ENCODE measurements at regions not wholly inside any gene's neighbourhood (a gene's known extent, or its start where the extent isn't known, plus 50 kb on each side); places are given as distances from the start of the nearest gene placed in this dataset.
"Not testable (repeated sequence)": the region's sequence is repeated elsewhere in the genome, so short reads cannot be mapped to it uniquely, and the experiment has no call there.

- peak in 1 of 2 donors; percentile 49 for DNase-seq
- intact Hi-C loops (cut with DNase I; ENCODE audit: low total_unique reads) = no loop called here
- Histone ChIP-seq H3K4me3 (no peak overlapping the region), H3K27ac (no peak overlapping the region), H3K27me3 (no peaks in the 10 kb centered on the region), H3K36me3 (no peaks in the 10 kb centered on the region), H3K9me3 (no peaks in the 10 kb centered on the region), H3K4me1 (peaks cover 0 to 10% (median 5%) of the 10 kb centered on the region in 4 donors)
- TF ChIP-seq CTCF (IDR thresholded peaks at IDR 0.05) = no peak
These were observed 154.0 kb downstream of the REEP3 start for GRCh38 chr10:63675171-63675570.

- H3K36me3 ChIP-seq = no peaks in the 10 kb centered on the region
- H3K4me1 ChIP-seq = peaks cover 0 to 7% (median 0%) of the 10 kb centered on the region in 4 donors
- intact Hi-C loops (cut with DNase I; ENCODE audit: low total_unique reads) = no loop called here
- no peak overlapping the region for H3K4me3 ChIP-seq
- TF ChIP-seq CTCF (IDR thresholded peaks at IDR 0.05) = no peak
- DNase-seq = no peak
- no peak overlapping the region for H3K27ac ChIP-seq
- no peaks in the 10 kb centered on the region for H3K27me3 ChIP-seq
- no peaks in the 10 kb centered on the region for H3K9me3 ChIP-seq
These were observed 155.8 kb downstream of the REEP3 start for GRCh38 chr10:63677001-63677400.

- DNase-seq; H3K9me3 ChIP-seq; H3K27ac ChIP-seq; H3K27me3 ChIP-seq; H3K36me3 ChIP-seq; intact Hi-C loops (cut with DNase I; ENCODE audit: low total_unique reads); H3K4me3 ChIP-seq: not testable (repeated sequence)
- H3K4me1 ChIP-seq = peaks cover 0 to 16% (median 0%) of the 10 kb centered on the region in 4 donors
These were observed 159.3 kb downstream of the REEP3 start for GRCh38 chr10:63680545-63680944.

GRCh38 chr10:63681993-63682697, 160.9 kb downstream of the REEP3 start:
- no peak for TF ChIP-seq CTCF (IDR thresholded peaks at IDR 0.05)
- Histone ChIP-seq H3K4me3 (no peak overlapping the region), H3K27ac (peak overlapping the region; percentile 59 to 66), H3K4me1 (peaks cover 0 to 16% (median 0%) of the 10 kb centered on the region in 4 donors), H3K27me3 (no peaks in the 10 kb centered on the region), H3K9me3 (no peaks in the 10 kb centered on the region), H3K36me3 (no peaks in the 10 kb centered on the region)
- intact Hi-C loops (cut with DNase I; ENCODE audit: low total_unique reads) = no loop called here
- peak in 1 of 2 donors; percentile 62 for DNase-seq

GRCh38 chr10:63682698-63683052, 161.5 kb downstream of the REEP3 start:
- DNase-seq; intact Hi-C loops (cut with DNase I; ENCODE audit: low total_unique reads): not testable (repeated sequence)
- peak overlapping the region; percentile 59 to 66 for H3K27ac ChIP-seq

GRCh38 chr10:63683223-63683622, 162.0 kb downstream of the REEP3 start:
- TF ChIP-seq CTCF (IDR thresholded peaks at IDR 0.05) = no peak
- DNase-seq = no peak
- Histone ChIP-seq H3K27ac (no peak overlapping the region), H3K4me1 (peaks cover 0 to 16% (median 0%) of the 10 kb centered on the region in 4 donors), H3K27me3 (no peaks in the 10 kb centered on the region), H3K36me3 (no peaks in the 10 kb centered on the region), H3K4me3 (no peak overlapping the region), H3K9me3 (no peaks in the 10 kb centered on the region)
- intact Hi-C loops (cut with DNase I; ENCODE audit: low total_unique reads) = no loop called here

More at GRCh38 chr10:63682698-63683052, 161.5 kb downstream of the REEP3 start:
- H3K36me3 ChIP-seq, H3K27me3 ChIP-seq, H3K4me3 ChIP-seq, H3K9me3 ChIP-seq: not testable (repeated sequence)
- H3K4me1 ChIP-seq = peaks cover 0 to 16% (median 0%) of the 10 kb centered on the region in 4 donors
